ENCODE measurements at regions not wholly inside any gene's neighbourhood (a gene's known extent, or its start where the extent isn't known, plus 50 kb on each side); places are given as distances from the start of the nearest gene placed in this dataset.
"Not testable (repeated sequence)": the region's sequence is repeated elsewhere in the genome, so short reads cannot be mapped to it uniquely, and the experiment has no call there.

DNA sequence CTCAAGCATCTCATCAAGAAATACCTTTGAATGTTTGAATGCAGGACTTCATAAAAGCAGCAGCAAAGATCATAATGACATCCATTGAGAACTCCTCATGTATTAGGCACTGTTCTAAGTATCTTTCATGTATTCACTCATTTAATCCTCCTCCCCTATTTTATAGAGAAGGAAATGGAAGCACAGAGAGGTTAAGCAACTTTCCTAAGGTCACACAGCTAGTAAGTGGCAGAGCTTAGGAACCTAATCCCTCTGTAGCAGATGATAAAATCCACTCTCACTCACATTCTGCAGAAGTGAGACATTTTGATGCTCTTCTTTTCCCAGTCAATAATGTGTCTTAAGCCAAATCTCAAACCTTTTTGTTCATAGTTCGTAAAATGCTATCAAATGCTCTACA lies 350.8 kb upstream of the C16orf82 start:
- no peaks in the 10 kb centered on the region for H3K36me3 ChIP-seq (ENCODE audit: low read depth)
- H4K20me1 ChIP-seq (ENCODE audit: insufficient read depth): no peaks in the 10 kb centered on the region
- no peaks in the 10 kb centered on the region for H3K9me3 ChIP-seq (ENCODE audit: low read depth)
- H2AFZ ChIP-seq: no peak overlapping the region
- H3K4me1 ChIP-seq (ENCODE audit: insufficient read depth): no peaks in the 10 kb centered on the region
- H3K9me2 ChIP-seq (ENCODE audit: insufficient read depth): no peaks in the 10 kb centered on the region
- H3K4me3 ChIP-seq: no peak overlapping the region
- no peak for DNase-seq
- H3K79me2 ChIP-seq (ENCODE audit: insufficient read depth): no peaks in the 10 kb centered on the region
- TF ChIP-seq EZH2phosphoT487 (IDR thresholded peaks at IDR 0.05; ENCODE audit: insufficient read depth, low read depth) (no peak), EZH2 (IDR thresholded peaks at IDR 0.05; ENCODE audit: insufficient read depth, poor library complexity, severe bottlenecking) (no peak)
- no peak overlapping the region for H3K27ac ChIP-seq
- H3F3A ChIP-seq (ENCODE audit: insufficient read depth): no peaks in the 10 kb centered on the region
- in situ Hi-C loops (cut with MboI): no loop called here
- 64 to 69% methylated on average over 1 of the region's 1 CpG for WGBS, 2 experiments (ENCODE audit: low coverage in 1 of 2, low lambda C conversion rate in 2 of 2, missing lambda C conversion rate in 2 of 2)
- no peak overlapping the region for H3K4me2 ChIP-seq (ENCODE audit: unreplicated experiment)
- no peaks in the 10 kb centered on the region for H3K27me3 ChIP-seq (replicated peaks; ENCODE audit: insufficient read depth)
- H3K9ac ChIP-seq: no peak overlapping the region

DNA sequence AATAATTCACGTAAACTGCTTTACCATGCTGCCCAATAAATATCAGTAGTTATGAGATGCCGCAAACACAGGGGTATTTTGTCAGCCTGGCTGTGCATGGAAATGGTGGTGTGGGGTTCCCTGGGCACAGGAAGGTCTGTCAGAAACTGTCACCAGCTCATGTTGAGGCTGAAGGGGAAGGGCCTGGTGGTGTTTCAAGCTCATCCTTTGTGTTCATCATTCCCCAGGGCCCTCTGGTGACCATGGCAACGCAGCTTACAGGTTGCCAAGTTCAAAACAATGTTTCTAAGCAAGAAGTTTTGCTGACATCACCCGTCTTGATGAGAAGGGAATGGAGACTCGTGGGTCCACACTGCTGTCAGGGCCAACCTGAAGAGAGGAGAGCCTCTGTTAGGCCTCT lies 348.9 kb upstream of the C16orf82 start:
- Histone ChIP-seq H3F3A (ENCODE audit: insufficient read depth) (no peaks in the 10 kb centered on the region), H4K20me1 (ENCODE audit: insufficient read depth) (no peaks in the 10 kb centered on the region), H3K27ac (no peak overlapping the region), H3K4me1 (ENCODE audit: insufficient read depth) (no peaks in the 10 kb centered on the region), H3K9me3 (ENCODE audit: low read depth) (no peaks in the 10 kb centered on the region), H3K36me3 (ENCODE audit: low read depth) (no peaks in the 10 kb centered on the region), H3K9me2 (ENCODE audit: insufficient read depth) (no peaks in the 10 kb centered on the region), H3K4me3 (no peak overlapping the region), H3K4me2 (ENCODE audit: unreplicated experiment) (no peak overlapping the region), H3K27me3 (replicated peaks; ENCODE audit: insufficient read depth) (no peaks in the 10 kb centered on the region), H2AFZ (no peak overlapping the region), H3K9ac (no peak overlapping the region), H3K79me2 (ENCODE audit: insufficient read depth) (no peaks in the 10 kb centered on the region)
- 42 to 46% methylated on average over 5 of the region's 5 CpGs for WGBS, 2 experiments (ENCODE audit: low coverage in 1 of 2, low lambda C conversion rate in 2 of 2, missing lambda C conversion rate in 2 of 2)
- no peak for DNase-seq
- in situ Hi-C loops (cut with MboI): no loop called here
- TF ChIP-seq EZH2 (IDR thresholded peaks at IDR 0.05; ENCODE audit: insufficient read depth, poor library complexity, severe bottlenecking) (no peak), EZH2phosphoT487 (IDR thresholded peaks at IDR 0.05; ENCODE audit: insufficient read depth, low read depth) (no peak)

DNA sequence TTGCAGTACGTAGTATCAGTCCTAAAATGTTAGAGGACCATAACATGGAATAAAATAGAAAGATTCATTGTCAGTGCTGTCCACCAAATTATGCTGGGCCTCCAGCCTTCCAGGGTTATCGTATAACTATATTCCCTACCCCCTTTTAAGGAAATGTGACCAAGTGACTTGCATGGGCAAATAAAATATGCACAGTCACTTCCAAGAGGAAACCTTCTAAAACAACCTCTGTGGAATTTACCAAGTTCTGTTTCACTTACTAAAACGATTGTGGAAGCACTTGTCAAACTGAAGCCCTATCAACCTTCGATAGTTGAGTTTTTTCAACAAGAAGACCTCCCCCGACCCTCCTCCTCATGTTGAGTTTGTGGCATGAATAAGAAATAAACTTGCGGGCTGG lies 345.4 kb upstream of the C16orf82 start:
- no peaks in the 10 kb centered on the region for H3F3A ChIP-seq (ENCODE audit: insufficient read depth)
- in situ Hi-C loops (cut with MboI): no loop called here
- no peak overlapping the region for H3K9ac ChIP-seq
- no peaks in the 10 kb centered on the region for H3K36me3 ChIP-seq (ENCODE audit: low read depth)
- TF ChIP-seq EZH2phosphoT487 (IDR thresholded peaks at IDR 0.05; ENCODE audit: insufficient read depth, low read depth): no peak
- no peak for TF ChIP-seq EZH2 (IDR thresholded peaks at IDR 0.05; ENCODE audit: insufficient read depth, poor library complexity, severe bottlenecking)
- H3K4me3 ChIP-seq: no peak overlapping the region
- H2AFZ ChIP-seq: no peak overlapping the region
- WGBS, 2 experiments (ENCODE audit: low coverage in 1 of 2, low lambda C conversion rate in 2 of 2, missing lambda C conversion rate in 2 of 2): 55 to 60% methylated on average over 6 of the region's 6 CpGs
- no peaks in the 10 kb centered on the region for H4K20me1 ChIP-seq (ENCODE audit: insufficient read depth)
- H3K9me3 ChIP-seq (ENCODE audit: low read depth): no peaks in the 10 kb centered on the region
- H3K9me2 ChIP-seq (ENCODE audit: insufficient read depth): no peaks in the 10 kb centered on the region
- H3K79me2 ChIP-seq (ENCODE audit: insufficient read depth): no peaks in the 10 kb centered on the region
- no peak overlapping the region for H3K27ac ChIP-seq
- no peaks in the 10 kb centered on the region for H3K27me3 ChIP-seq (replicated peaks; ENCODE audit: insufficient read depth)
- no peak for DNase-seq
- no peaks in the 10 kb centered on the region for H3K4me1 ChIP-seq (ENCODE audit: insufficient read depth)
- H3K4me2 ChIP-seq (ENCODE audit: unreplicated experiment): no peak overlapping the region

DNA sequence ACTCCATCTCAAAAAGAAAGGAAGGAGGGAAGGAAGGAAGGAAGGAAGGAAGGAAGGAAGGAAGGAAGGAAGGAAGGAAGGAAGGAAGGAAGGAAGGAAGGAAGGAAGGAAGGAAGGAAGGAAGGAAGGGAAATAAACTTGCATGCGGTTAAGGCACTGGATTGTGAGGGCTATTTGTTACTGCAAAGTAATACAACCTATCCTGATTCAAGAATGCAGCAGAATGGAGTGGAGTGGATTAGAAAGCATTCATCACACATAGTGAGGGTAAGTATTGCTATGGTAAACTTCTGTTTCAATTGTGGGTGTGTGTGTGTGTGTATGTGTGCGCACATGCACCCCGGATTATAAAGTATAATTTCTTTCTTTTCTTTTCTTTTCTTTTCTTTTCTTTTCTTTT lies 344.8 kb upstream of the C16orf82 start:
- H3K27ac ChIP-seq; H3K27me3 ChIP-seq (replicated peaks; ENCODE audit: insufficient read depth); H4K20me1 ChIP-seq (ENCODE audit: insufficient read depth); H2AFZ ChIP-seq; H3K4me1 ChIP-seq (ENCODE audit: insufficient read depth); H3K79me2 ChIP-seq (ENCODE audit: insufficient read depth); H3K36me3 ChIP-seq (ENCODE audit: low read depth); H3K4me3 ChIP-seq; DNase-seq; H3K9me3 ChIP-seq (ENCODE audit: low read depth); in situ Hi-C loops (cut with MboI); H3F3A ChIP-seq (ENCODE audit: insufficient read depth); H3K9me2 ChIP-seq (ENCODE audit: insufficient read depth); H3K4me2 ChIP-seq (ENCODE audit: unreplicated experiment); H3K9ac ChIP-seq: not testable (repeated sequence)
- 89 to 94% methylated on average over 2 to 3 of the region's 3 CpGs for WGBS, 2 experiments (ENCODE audit: low coverage in 1 of 2, low lambda C conversion rate in 2 of 2, missing lambda C conversion rate in 2 of 2)

DNA sequence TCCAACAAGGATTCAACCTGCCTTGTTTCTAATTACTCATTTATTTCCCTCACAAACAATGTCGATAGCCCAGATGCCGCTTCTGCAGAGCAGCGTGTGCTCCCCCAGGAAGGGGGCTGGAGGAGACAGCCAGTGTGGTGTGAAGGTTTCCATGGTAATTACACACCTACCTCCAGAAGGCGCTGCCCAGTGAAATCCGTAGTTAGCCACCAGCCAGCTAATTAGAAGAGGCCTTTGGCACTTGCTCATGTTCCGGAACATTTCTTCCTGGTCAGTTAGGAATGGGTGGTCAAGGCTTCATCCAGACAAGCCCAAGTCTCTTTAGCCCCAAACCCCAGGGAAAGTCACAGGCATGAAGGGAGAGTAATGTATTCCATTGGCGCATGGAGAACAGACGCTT lies 342.5 kb upstream of the C16orf82 start:
- in situ Hi-C loops (cut with MboI): no loop called here
- Histone ChIP-seq H3K4me1 (ENCODE audit: insufficient read depth) (no peaks in the 10 kb centered on the region), H3K27me3 (replicated peaks; ENCODE audit: insufficient read depth) (no peaks in the 10 kb centered on the region), H3K9ac (no peak overlapping the region), H3K27ac (no peak overlapping the region), H3K79me2 (ENCODE audit: insufficient read depth) (no peaks in the 10 kb centered on the region), H3K4me3 (no peak overlapping the region), H3K9me2 (ENCODE audit: insufficient read depth) (no peaks in the 10 kb centered on the region), H4K20me1 (ENCODE audit: insufficient read depth) (no peaks in the 10 kb centered on the region), H2AFZ (no peak overlapping the region), H3K36me3 (ENCODE audit: low read depth) (no peaks in the 10 kb centered on the region), H3K9me3 (ENCODE audit: low read depth) (no peaks in the 10 kb centered on the region), H3F3A (ENCODE audit: insufficient read depth) (no peaks in the 10 kb centered on the region), H3K4me2 (ENCODE audit: unreplicated experiment) (no peak overlapping the region)
- WGBS, 2 experiments (ENCODE audit: low coverage in 1 of 2, low lambda C conversion rate in 2 of 2, missing lambda C conversion rate in 2 of 2): 58% methylated on average over 8 of the region's 8 CpGs
- no peak for DNase-seq
- no peak for TF ChIP-seq EZH2phosphoT487 (IDR thresholded peaks at IDR 0.05; ENCODE audit: insufficient read depth, low read depth)
